GM12878 (cell line): ENCODE measurements at regions not wholly inside any gene's neighbourhood (a gene's known extent, or its start where the extent isn't known, plus 50 kb on each side); places are given as distances from the start of the nearest gene placed in this dataset.

ENCODE experiments used
- ATAC-seq: fragments of 200-7000 bp; cut with Tn5 transposase; 3 replicates; pipeline ENCODE4 v1.9.1; 2020; ENCODE audit warnings: mild to moderate bottlenecking, moderate library complexity
- BruUV-seq: library from RNA; stranded (reverse); fragments of 400-500 nt; replicated peaks from 2 replicates; lab custom pipeline; 2021; lab: Mats Ljungman, UMichigan
- CTCF ChIA-PET: fragments of 300-600 bp; sonication (Branson Sonifier 250); formaldehyde crosslinking; extraction: SDS; loops from one replicate; lab custom pipeline; 2021; ENCODE audit warnings: inconsistent platforms; lab: Yijun Ruan, JAX
- POLR2A ChIA-PET: fragments of 350-600 bp; formaldehyde crosslinking; extraction: SDS; loops from one replicate; lab custom pipeline; 2021; ENCODE audit warnings: inconsistent platforms; lab: Charles Lee
- RAD21 ChIA-PET: fragments of 300-600 bp; sonication (Branson Sonifier 250); formaldehyde crosslinking; loops from one replicate; lab custom pipeline; 2023; ENCODE audit warnings: antibody characterized with exemption; ENCODE audit not compliant: unreplicated experiment; lab: Charles Lee
- SMC1A ChIA-PET: fragments of 300-600 bp; sonication (Branson Sonifier 250); formaldehyde crosslinking; loops from one replicate; lab custom pipeline; 2023; ENCODE audit not compliant: unreplicated experiment, uncharacterized antibody; lab: Charles Lee
- DNase-seq: peaks from one replicate; pipeline ENCODE4 v3.0.0-alpha.2; 2011; ENCODE audit warnings: low read depth, low spot score
- FAIRE-seq: peaks from 3 replicates; lab custom pipeline; 2011; peaks lifted over from hg19 to GRCh38; lab: Jason Lieb, UNC
- H2AFZ ChIP-seq: 2 replicates; pipeline ENCODE4 v1.6.0; 2011; ENCODE audit warnings: low read depth, low read length, control low read depth; ENCODE audit not compliant: control insufficient read depth
- H3K27ac ChIP-seq: 2 replicates; pipeline ENCODE4 v1.5.1; 2011; ENCODE audit warnings: control low read depth; ENCODE audit not compliant: control insufficient read depth, insufficient read depth
- H3K27me3 ChIP-seq, 2 experiments: replicated peaks in 1 of 2; 2 replicates each; pipeline versions ENCODE4 v1.6.0 to v1.6.1; 2011; ENCODE audit warnings: low read length in 1 of 2; ENCODE audit not compliant: control insufficient read depth in 2 of 2, insufficient read depth in 2 of 2
- H3K36me3 ChIP-seq, 2 experiments: 2 replicates each; pipeline ENCODE4 v1.5.1; 2011; ENCODE audit warnings: low read length in 1 of 2; ENCODE audit not compliant: control insufficient read depth in 2 of 2, insufficient read depth in 2 of 2
- H3K4me1 ChIP-seq: 2 replicates; pipeline ENCODE4 v1.6.1; 2011; ENCODE audit warnings: mild to moderate bottlenecking, low read length, moderate library complexity, mixed read lengths; ENCODE audit not compliant: control insufficient read depth, insufficient read depth
- H3K4me2 ChIP-seq: 2 replicates; pipeline ENCODE4 v1.6.0; 2011; ENCODE audit warnings: control low read depth; ENCODE audit not compliant: control insufficient read depth, insufficient read depth
- H3K4me3 ChIP-seq: fragments of 200-600 bp; sonication (generic); 2 replicates; pipeline ENCODE4 v1.5.1; 2016
- H3K79me2 ChIP-seq: 2 replicates; pipeline ENCODE4 v1.6.0; 2011; ENCODE audit warnings: low read length; ENCODE audit not compliant: control insufficient read depth, insufficient read depth
- H3K9ac ChIP-seq: 2 replicates; pipeline ENCODE4 v1.8.0; 2011; ENCODE audit warnings: low read length, control low read depth, mixed read lengths; ENCODE audit not compliant: control insufficient read depth, insufficient read depth
- H3K9me3 ChIP-seq: replicated peaks from 3 replicates; pipeline ENCODE4 v1.5.1; 2011; ENCODE audit warnings: mild to moderate bottlenecking, low read length; ENCODE audit not compliant: control insufficient read depth, insufficient read depth
- H4K20me1 ChIP-seq: 2 replicates; pipeline ENCODE4 v1.6.0; 2011; ENCODE audit not compliant: control insufficient read depth, insufficient read depth
- ELK1 ChIP-seq: IDR thresholded peaks from 2 replicates; pipeline ENCODE4 v1.6.1; 2012; ENCODE audit warnings: low read depth, low read length, improper control_type of control experiment
- IRF4 ChIP-seq: IDR thresholded peaks from 2 replicates; pipeline ENCODE4 v1.6.1; 2011; ENCODE audit warnings: low read depth, low read length
- JUNB ChIP-seq: IDR thresholded peaks from 2 replicates; pipeline ENCODE4 v1.6.1; 2016; ENCODE audit warnings: antibody characterized with exemption, mild to moderate bottlenecking
- KAT2A ChIP-seq: conservative IDR thresholded peaks from 2 replicates; pipeline ENCODE4 v1.6.1; 2011; ENCODE audit warnings: low read depth, low read length; ENCODE audit not compliant: control insufficient read depth
- MLLT1 ChIP-seq: fragments of 450-650 bp; IDR thresholded peaks from 2 replicates; pipeline ENCODE4 v1.6.1; 2016; ENCODE audit warnings: mild to moderate bottlenecking
- NRF1 ChIP-seq: conservative IDR thresholded peaks from 2 replicates; pipeline ENCODE4 v1.6.1; 2011; ENCODE audit warnings: mild to moderate bottlenecking, low read depth, low read length, improper control_type of control experiment
- POLR2AphosphoS2 ChIP-seq: IDR thresholded peaks from 2 replicates; pipeline ENCODE4 v1.6.1; 2011; ENCODE audit warnings: low read depth, mild to moderate bottlenecking, low read length, improper control_type of control experiment, moderate library complexity
- REST ChIP-seq: IDR thresholded peaks from 2 replicates; pipeline ENCODE4 v1.6.1; 2012; ENCODE audit warnings: mild to moderate bottlenecking, low read depth, low read length
- SREBF2 ChIP-seq: IDR thresholded peaks from 2 replicates; pipeline ENCODE4 v1.6.1; 2012; ENCODE audit warnings: mild to moderate bottlenecking, low read length
- TARDBP ChIP-seq: IDR thresholded peaks from 2 replicates; pipeline ENCODE4 v1.6.1; 2016; ENCODE audit warnings: borderline replicate concordance
- TBL1XR1 ChIP-seq: IDR thresholded peaks from 2 replicates; pipeline ENCODE4 v1.6.1; 2012; ENCODE audit warnings: low read depth, low read length, improper control_type of control experiment
- WGBS: methylation state at CpG from one replicate; pipeline ENCODE4 v1.1.6; 2016; ENCODE audit warnings: low lambda C conversion rate; ENCODE audit not compliant: insufficient replicate concordance, insufficient coverage; ENCODE audit errors: missing lambda C conversion rate; 5-methylcytosine and 5-hydroxymethylcytosine counted together
- in situ Hi-C: fragments of 300-500 bp; cut with MboI; formaldehyde crosslinking; loops from 9 replicates; pipeline ENCODE4 v1.14.3; 2018; ENCODE audit warnings: mixed read lengths
- intact Hi-C: fragments of 100-400 bp; cut with micrococcal nuclease; formaldehyde crosslinking; loops from one replicate; pipeline ENCODE4 v1.14.2; 2022; ENCODE audit not compliant: unreplicated experiment

GRCh38 chr11:13082588-13082987, 73.5 kb downstream of the RASSF10 start:
- ATAC-seq, result no peak
- no peak overlapping the region for H2AFZ ChIP-seq
- 0% methylated on average over 1 of the region's 1 CpG for WGBS
- H3K4me1 ChIP-seq, result no peaks in the 10 kb centered on the region
- intact Hi-C loops, result no loop called here
- H3K27me3 ChIP-seq, result no peaks in the 10 kb centered on the region; a peak in 2 of 4 replicates
- no peak overlapping the region for H3K4me3 ChIP-seq
- no peaks in the 10 kb centered on the region for H3K79me2 ChIP-seq
- CTCF ChIA-PET, result interaction anchor here (0.6 to 1.1 kb wide), 2 partner anchors 21 to 153 kb away, joined by 3 read pairs; no protein-coding TSS in a partner anchor
- RAD21 ChIA-PET, result interaction anchor here (1.0 kb wide), 1 partner anchor 32 kb away, joined by 7 read pairs; no protein-coding TSS in a partner anchor
- TF ChIP-seq MLLT1 (no peak), KAT2A (no peak), ELK1 (no peak), TARDBP (no peak), NRF1 (no peak), POLR2AphosphoS2 (no peak), TBL1XR1 (no peak), IRF4 (no peak), SREBF2 (no peak), JUNB (no peak), REST (no peak)
- TF ChIP-seq, all 136 proteins: peak for 0
- H3K9ac ChIP-seq, result no peak overlapping the region
- in situ Hi-C loops, result no loop called here
- no TSS peak for BruUV-seq
- H3K9me3 ChIP-seq, result no peaks in the 10 kb centered on the region
- H3K27ac ChIP-seq, result no peak overlapping the region
- ChIA-PET SMC1A (interaction anchor here (0.6 kb wide), 1 partner anchor 28 kb away, joined by 3 read pairs; no protein-coding TSS in a partner anchor), POLR2A (interaction anchor here (1.0 kb wide), 1 partner anchor 16 kb away, joined by 3 read pairs; no protein-coding TSS in a partner anchor)
- H4K20me1 ChIP-seq, result no peaks in the 10 kb centered on the region
- FAIRE-seq (no peak), DNase-seq (no peak)
- H3K4me2 ChIP-seq, result no peak overlapping the region
- no peaks in the 10 kb centered on the region for H3K36me3 ChIP-seq
